A549 (cell line): ENCODE measurements at regions not wholly inside any gene's neighbourhood (a gene's known extent, or its start where the extent isn't known, plus 50 kb on each side); places are given as distances from the start of the nearest gene placed in this dataset.

Experiments used
- ATAC-seq, 2 experiments: fragments of 200-7000 bp in 1 of 2; fragments of >200 bp in 1 of 2; cut with Nextera tagmentation in 1 of 2; cut with Tn5 transposase in 1 of 2; 3 replicates each; pipeline versions ENCODE4 v1.8.0 to v1.9.1; 2018 to 2020; ENCODE audit warnings: mild to moderate bottlenecking in 1 of 2, moderate library complexity in 1 of 2
- CTCF ChIA-PET: fragments of 300-600 bp; sonication (Branson Sonifier 250); formaldehyde crosslinking; extraction: SDS; loops from one replicate; lab custom pipeline; 2021; ENCODE audit warnings: antibody characterized with exemption, inconsistent platforms; lab: Yijun Ruan, JAX
- POLR2A ChIA-PET: fragments of 350-600 bp; formaldehyde crosslinking; extraction: SDS; loops from one replicate; lab custom pipeline; 2021; ENCODE audit warnings: antibody characterized with exemption, inconsistent platforms; lab: Yijun Ruan, JAX
- DNase-seq, 2 experiments: peaks; one replicate each; pipeline versions ENCODE4 v3.0.0 to v3.0.0-alpha.2; 2011 to 2016; ENCODE audit warnings: low read depth in 1 of 2, low spot score in 1 of 2
- FAIRE-seq: peaks from 2 replicates; lab custom pipeline; 2011; peaks lifted over from hg19 to GRCh38; lab: Jason Lieb, UNC
- H3K27ac ChIP-seq, 2 experiments: fragments of >200 bp; sonication (Bioruptor Twin); formaldehyde crosslinking; 3 replicates each; pipeline ENCODE4 v1.5.1; 2016 to 2017
- H3K4me1 ChIP-seq: fragments of >200 bp; sonication (Bioruptor Twin); formaldehyde crosslinking; 3 replicates; pipeline ENCODE4 v1.6.1; 2016
- H3K4me2 ChIP-seq: fragments of >200 bp; sonication (Bioruptor Twin); formaldehyde crosslinking; 3 replicates; pipeline ENCODE4 v1.6.1; 2016
- H3K4me3 ChIP-seq: fragments of >200 bp; sonication (Bioruptor Twin); formaldehyde crosslinking; 3 replicates; pipeline ENCODE4 v1.5.1; 2016
- H3K9me3 ChIP-seq: fragments of >200 bp; sonication (Bioruptor Twin); formaldehyde crosslinking; 3 replicates; pipeline ENCODE4 v1.6.1; 2016
- CBX2 ChIP-seq: fragments of 200-600 bp; sonication (generic); IDR thresholded peaks from 2 replicates; pipeline ENCODE4 v1.6.1; 2016; ENCODE audit warnings: low read depth, mild to moderate bottlenecking, borderline replicate concordance
- CEBPB ChIP-seq, 2 experiments: fragments of >200 bp in 1 of 2; sonication (Bioruptor Twin) in 1 of 2; formaldehyde crosslinking in 1 of 2; IDR thresholded peaks; 2 replicates each; pipeline ENCODE4 v1.6.1; 2012 to 2016
- CHD2 ChIP-seq: fragments of 150-350 bp; IDR thresholded peaks from 2 replicates; pipeline ENCODE4 v1.6.1; 2014; ENCODE audit warnings: low read length; ENCODE audit not compliant: partially characterized antibody
- EHF ChIP-seq: fragments of 250-450 bp; sonication (Bioruptor Pico); IDR thresholded peaks from 2 replicates; pipeline ENCODE4 v1.5.0; 2020; ENCODE audit warnings: mild to moderate bottlenecking
- FOSB ChIP-seq: fragments of 250-450 bp; sonication (Bioruptor Pico); IDR thresholded peaks from 2 replicates; pipeline ENCODE4 v1.5.0; 2020; ENCODE audit warnings: mild to moderate bottlenecking, moderate library complexity
- FOSL2 ChIP-seq, 2 experiments: fragments of 450-650 bp in 1 of 2; fragments of >200 bp in 1 of 2; sonication (Bioruptor Twin) in 1 of 2; formaldehyde crosslinking; IDR thresholded peaks; 2 replicates each; pipeline versions ENCODE4 v1.5.0 to v1.6.1; 2016 to 2020; ENCODE audit warnings: mild to moderate bottlenecking in 1 of 2, moderate library complexity in 1 of 2
- FOXS1 ChIP-seq: fragments of 250-450 bp; sonication (Bioruptor Pico); IDR thresholded peaks from 2 replicates; pipeline ENCODE4 v1.5.0; 2020; ENCODE audit warnings: mild to moderate bottlenecking, moderate library complexity
- GATA3 ChIP-seq: IDR thresholded peaks from 2 replicates; pipeline ENCODE4 v1.6.1; 2012; ENCODE audit warnings: borderline replicate concordance
- HDAC2 ChIP-seq: fragments of 200-600 bp; sonication (generic); IDR thresholded peaks from 2 replicates; pipeline ENCODE4 v1.6.1; 2016
- HEYL ChIP-seq: fragments of 250-450 bp; sonication (Bioruptor Pico); IDR thresholded peaks from 2 replicates; pipeline ENCODE4 v1.8.0; 2021; ENCODE audit warnings: mild to moderate bottlenecking, moderate library complexity
- JUN ChIP-seq, 2 experiments: fragments of >200 bp; sonication (Bioruptor Twin); formaldehyde crosslinking; IDR thresholded peaks; 2 replicates in 1 of 2; 3 replicates in 1 of 2; pipeline ENCODE4 v1.6.1; 2016 to 2017
- JUNB ChIP-seq: fragments of >200 bp; sonication (Bioruptor Twin); formaldehyde crosslinking; IDR thresholded peaks from 2 replicates; pipeline ENCODE4 v1.6.1; 2016
- MYC ChIP-seq: IDR thresholded peaks from 2 replicates; pipeline ENCODE4 v1.6.1; 2012; ENCODE audit warnings: mild to moderate bottlenecking, inconsistent platforms, low read length, improper control_type of control experiment, borderline replicate concordance
- NPAS2 ChIP-seq: fragments of 250-450 bp; sonication (Bioruptor Pico); IDR thresholded peaks from 2 replicates; pipeline ENCODE4 v1.8.0; 2022; ENCODE audit warnings: mild to moderate bottlenecking, moderate library complexity, borderline replicate concordance
- RARB ChIP-seq: fragments of 250-450 bp; sonication (Bioruptor Pico); IDR thresholded peaks from 2 replicates; pipeline ENCODE4 v1.8.0; 2021; ENCODE audit warnings: mild to moderate bottlenecking, moderate library complexity
- RCOR1 ChIP-seq: fragments of 150-350 bp; IDR thresholded peaks from 2 replicates; pipeline ENCODE4 v1.6.1; 2014; ENCODE audit warnings: antibody characterized with exemption, low read length, low read depth
- TFCP2L1 ChIP-seq: fragments of 250-450 bp; sonication (Bioruptor Pico); IDR thresholded peaks from 2 replicates; pipeline ENCODE4 v1.5.0; 2021; ENCODE audit warnings: mild to moderate bottlenecking
- ZC3H11A ChIP-seq: fragments of 450-650 bp; IDR thresholded peaks from 2 replicates; pipeline ENCODE4 v1.6.1; 2014; ENCODE audit warnings: antibody characterized with exemption, mild to moderate bottlenecking
- ZFP36 ChIP-seq: fragments of 450-650 bp; IDR thresholded peaks from 2 replicates; pipeline ENCODE4 v1.6.1; 2014; ENCODE audit warnings: borderline replicate concordance; ENCODE audit not compliant: partially characterized antibody
- WGBS: methylation state at CpG from one replicate; pipeline ENCODE4 v1.1.6; 2017; ENCODE audit errors: missing lambda C conversion rate; 5-methylcytosine and 5-hydroxymethylcytosine counted together
- TF ChIP-seq, protein P1 (sequence below): fragments of >200 bp; sonication (Bioruptor Twin); formaldehyde crosslinking; IDR thresholded peaks from 2 replicates; pipeline ENCODE4 v1.6.1; 2016
- TF ChIP-seq, protein P2 (sequence below): IDR thresholded peaks from 2 replicates; pipeline ENCODE4 v1.6.1; 2012
- TF ChIP-seq, protein P3 (sequence below): fragments of >200 bp; sonication (Bioruptor Twin); formaldehyde crosslinking; IDR thresholded peaks from 3 replicates; pipeline ENCODE4 v1.5.1; 2016
- TF ChIP-seq, protein P4 (sequence below): fragments of 250-450 bp; sonication (Bioruptor Pico); IDR thresholded peaks from 2 replicates; pipeline ENCODE4 v1.5.0; 2020; ENCODE audit warnings: low read depth, mild to moderate bottlenecking, moderate library complexity
- TF ChIP-seq, protein P5 (sequence below): fragments of >200 bp; sonication (Bioruptor Twin); formaldehyde crosslinking; IDR thresholded peaks from 3 replicates; pipeline ENCODE4 v1.6.1; 2016
- TF ChIP-seq, protein P6 (sequence below): fragments of 200-600 bp; sonication (generic); IDR thresholded peaks from 2 replicates; pipeline ENCODE4 v1.6.1; 2016; ENCODE audit warnings: antibody characterized with exemption, mild to moderate bottlenecking, moderate library complexity
- TF ChIP-seq, protein P7 (sequence below): IDR thresholded peaks from 2 replicates; pipeline ENCODE4 v1.6.1; 2012

DNA sequence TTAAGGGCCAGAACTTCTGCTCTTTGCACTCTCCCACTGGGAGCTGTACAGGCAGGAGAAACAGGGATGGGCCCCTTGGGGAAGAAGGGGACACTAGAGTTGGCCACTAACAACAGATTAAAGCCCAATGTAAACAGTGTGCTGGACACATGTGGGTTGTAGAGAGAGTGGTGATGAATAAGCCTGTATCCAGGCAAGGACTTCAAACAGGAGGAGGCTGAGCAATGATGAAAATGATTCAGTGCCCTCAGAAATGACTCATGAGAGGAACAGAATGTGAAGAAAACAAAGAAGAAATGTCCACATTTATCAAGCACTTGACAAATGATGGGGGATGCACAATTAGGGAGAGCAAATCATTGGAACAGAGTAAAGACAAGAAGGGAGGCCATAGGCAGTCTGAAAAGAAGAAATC is 242.3 kb downstream of the TBX18 start:
- FAIRE-seq (no peak), ATAC-seq (peak; percentile 97 to 98), DNase-seq (peak; percentile 10 to 69)
- TF ChIP-seq MYC (no peak), ZFP36 (no peak), CEBPB (IDR thresholded peaks at IDR 0.05) (0 out of 4 replicates have a peak, but pooled peaks of 1 of the 2 experiments have one; percentile 19), FOSL2 (IDR thresholded peaks at IDR 0.05) (peak; percentile 88), FOSL2 (CRISPR knock-in tag; IDR thresholded peaks at IDR 0.05) (peak; percentile 75), HDAC2 (no peak), RARB (no peak), GATA3 (peak; percentile 66; the same call in 1 of the 2 replicates), JUNB (peak; percentile 90), JUN (IDR thresholded peaks at IDR 0.05) (0 out of 5 replicates have a peak, but pooled peaks of 1 of the 2 experiments have one; percentile 34), EHF (CRISPR knock-in tag) (no peak), CHD2 (no peak), HEYL (CRISPR knock-in tag) (no peak)
- TF ChIP-seq, protein P1, sequence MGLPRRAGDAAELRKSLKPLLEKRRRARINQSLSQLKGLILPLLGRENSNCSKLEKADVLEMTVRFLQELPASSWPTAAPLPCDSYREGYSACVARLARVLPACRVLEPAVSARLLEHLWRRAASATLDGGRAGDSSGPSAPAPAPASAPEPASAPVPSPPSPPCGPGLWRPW: no peak
- TF ChIP-seq, protein P2, sequence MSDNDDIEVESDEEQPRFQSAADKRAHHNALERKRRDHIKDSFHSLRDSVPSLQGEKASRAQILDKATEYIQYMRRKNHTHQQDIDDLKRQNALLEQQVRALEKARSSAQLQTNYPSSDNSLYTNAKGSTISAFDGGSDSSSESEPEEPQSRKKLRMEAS: 0 out of 2 replicates have a peak, but pooled peaks have one; percentile 56
- TF ChIP-seq, protein P3, sequence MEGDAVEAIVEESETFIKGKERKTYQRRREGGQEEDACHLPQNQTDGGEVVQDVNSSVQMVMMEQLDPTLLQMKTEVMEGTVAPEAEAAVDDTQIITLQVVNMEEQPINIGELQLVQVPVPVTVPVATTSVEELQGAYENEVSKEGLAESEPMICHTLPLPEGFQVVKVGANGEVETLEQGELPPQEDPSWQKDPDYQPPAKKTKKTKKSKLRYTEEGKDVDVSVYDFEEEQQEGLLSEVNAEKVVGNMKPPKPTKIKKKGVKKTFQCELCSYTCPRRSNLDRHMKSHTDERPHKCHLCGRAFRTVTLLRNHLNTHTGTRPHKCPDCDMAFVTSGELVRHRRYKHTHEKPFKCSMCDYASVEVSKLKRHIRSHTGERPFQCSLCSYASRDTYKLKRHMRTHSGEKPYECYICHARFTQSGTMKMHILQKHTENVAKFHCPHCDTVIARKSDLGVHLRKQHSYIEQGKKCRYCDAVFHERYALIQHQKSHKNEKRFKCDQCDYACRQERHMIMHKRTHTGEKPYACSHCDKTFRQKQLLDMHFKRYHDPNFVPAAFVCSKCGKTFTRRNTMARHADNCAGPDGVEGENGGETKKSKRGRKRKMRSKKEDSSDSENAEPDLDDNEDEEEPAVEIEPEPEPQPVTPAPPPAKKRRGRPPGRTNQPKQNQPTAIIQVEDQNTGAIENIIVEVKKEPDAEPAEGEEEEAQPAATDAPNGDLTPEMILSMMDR: no peak
- TF ChIP-seq, protein P4, sequence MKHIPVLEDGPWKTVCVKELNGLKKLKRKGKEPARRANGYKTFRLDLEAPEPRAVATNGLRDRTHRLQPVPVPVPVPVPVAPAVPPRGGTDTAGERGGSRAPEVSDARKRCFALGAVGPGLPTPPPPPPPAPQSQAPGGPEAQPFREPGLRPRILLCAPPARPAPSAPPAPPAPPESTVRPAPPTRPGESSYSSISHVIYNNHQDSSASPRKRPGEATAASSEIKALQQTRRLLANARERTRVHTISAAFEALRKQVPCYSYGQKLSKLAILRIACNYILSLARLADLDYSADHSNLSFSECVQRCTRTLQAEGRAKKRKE (CRISPR knock-in tag): no peak
- TF ChIP-seq, protein P5, sequence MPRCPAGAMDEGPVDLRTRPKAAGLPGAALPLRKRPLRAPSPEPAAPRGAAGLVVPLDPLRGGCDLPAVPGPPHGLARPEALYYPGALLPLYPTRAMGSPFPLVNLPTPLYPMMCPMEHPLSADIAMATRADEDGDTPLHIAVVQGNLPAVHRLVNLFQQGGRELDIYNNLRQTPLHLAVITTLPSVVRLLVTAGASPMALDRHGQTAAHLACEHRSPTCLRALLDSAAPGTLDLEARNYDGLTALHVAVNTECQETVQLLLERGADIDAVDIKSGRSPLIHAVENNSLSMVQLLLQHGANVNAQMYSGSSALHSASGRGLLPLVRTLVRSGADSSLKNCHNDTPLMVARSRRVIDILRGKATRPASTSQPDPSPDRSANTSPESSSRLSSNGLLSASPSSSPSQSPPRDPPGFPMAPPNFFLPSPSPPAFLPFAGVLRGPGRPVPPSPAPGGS: no peak
- no peak overlapping the region for H3K4me3 ChIP-seq
- POLR2A ChIA-PET: no interaction called here
- CTCF ChIA-PET: no interaction called here
- peaks cover 33% of the 10 kb centered on the region for H3K4me1 ChIP-seq
- H3K4me2 ChIP-seq: peak overlapping the region; percentile 70
- H3K27ac ChIP-seq: peak overlapping the region; percentile 49 to 68; a peak in 4 of 6 replicates
- no peaks in the 10 kb centered on the region for H3K9me3 ChIP-seq

DNA sequence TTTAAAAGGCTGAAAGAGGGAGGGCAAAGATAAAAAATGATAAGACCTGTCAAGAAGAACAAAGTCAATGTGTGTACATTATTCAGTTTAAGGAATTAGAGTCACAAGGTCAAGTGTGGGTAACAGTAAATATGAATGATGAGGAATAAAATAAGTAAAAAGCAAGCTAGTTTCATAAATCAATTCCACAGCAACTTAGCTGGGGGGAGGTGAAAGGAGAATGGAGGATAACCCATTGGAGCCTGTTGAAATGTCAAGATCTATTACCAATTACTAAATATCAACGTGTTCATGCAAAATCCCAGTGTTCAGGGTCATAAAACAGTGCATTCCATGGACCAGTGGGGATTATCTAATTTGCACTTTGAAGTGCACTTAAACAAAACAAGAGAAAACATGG is 242.9 kb downstream of the TBX18 start:
- peak overlapping the region; percentile 49 to 65; a peak in 3 of 6 replicates for H3K27ac ChIP-seq
- CTCF ChIA-PET: no interaction called here
- H3K4me2 ChIP-seq: peak overlapping the region; percentile 70
- DNase-seq (no peak), ATAC-seq (no peak), FAIRE-seq (no peak)
- POLR2A ChIA-PET: no interaction called here
- TF ChIP-seq NPAS2: no peak
- no peak for TF ChIP-seq TFCP2L1
- TF ChIP-seq EHF (CRISPR knock-in tag): no peak
- no peak for TF ChIP-seq CBX2
- no peak for TF ChIP-seq RCOR1
- TF ChIP-seq FOXS1 (CRISPR knock-in tag): no peak
- TF ChIP-seq FOSB: no peak
- no peak for TF ChIP-seq ZC3H11A
- TF ChIP-seq, protein P6, sequence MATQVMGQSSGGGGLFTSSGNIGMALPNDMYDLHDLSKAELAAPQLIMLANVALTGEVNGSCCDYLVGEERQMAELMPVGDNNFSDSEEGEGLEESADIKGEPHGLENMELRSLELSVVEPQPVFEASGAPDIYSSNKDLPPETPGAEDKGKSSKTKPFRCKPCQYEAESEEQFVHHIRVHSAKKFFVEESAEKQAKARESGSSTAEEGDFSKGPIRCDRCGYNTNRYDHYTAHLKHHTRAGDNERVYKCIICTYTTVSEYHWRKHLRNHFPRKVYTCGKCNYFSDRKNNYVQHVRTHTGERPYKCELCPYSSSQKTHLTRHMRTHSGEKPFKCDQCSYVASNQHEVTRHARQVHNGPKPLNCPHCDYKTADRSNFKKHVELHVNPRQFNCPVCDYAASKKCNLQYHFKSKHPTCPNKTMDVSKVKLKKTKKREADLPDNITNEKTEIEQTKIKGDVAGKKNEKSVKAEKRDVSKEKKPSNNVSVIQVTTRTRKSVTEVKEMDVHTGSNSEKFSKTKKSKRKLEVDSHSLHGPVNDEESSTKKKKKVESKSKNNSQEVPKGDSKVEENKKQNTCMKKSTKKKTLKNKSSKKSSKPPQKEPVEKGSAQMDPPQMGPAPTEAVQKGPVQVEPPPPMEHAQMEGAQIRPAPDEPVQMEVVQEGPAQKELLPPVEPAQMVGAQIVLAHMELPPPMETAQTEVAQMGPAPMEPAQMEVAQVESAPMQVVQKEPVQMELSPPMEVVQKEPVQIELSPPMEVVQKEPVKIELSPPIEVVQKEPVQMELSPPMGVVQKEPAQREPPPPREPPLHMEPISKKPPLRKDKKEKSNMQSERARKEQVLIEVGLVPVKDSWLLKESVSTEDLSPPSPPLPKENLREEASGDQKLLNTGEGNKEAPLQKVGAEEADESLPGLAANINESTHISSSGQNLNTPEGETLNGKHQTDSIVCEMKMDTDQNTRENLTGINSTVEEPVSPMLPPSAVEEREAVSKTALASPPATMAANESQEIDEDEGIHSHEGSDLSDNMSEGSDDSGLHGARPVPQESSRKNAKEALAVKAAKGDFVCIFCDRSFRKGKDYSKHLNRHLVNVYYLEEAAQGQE: no peak
- TF ChIP-seq, protein P7, sequence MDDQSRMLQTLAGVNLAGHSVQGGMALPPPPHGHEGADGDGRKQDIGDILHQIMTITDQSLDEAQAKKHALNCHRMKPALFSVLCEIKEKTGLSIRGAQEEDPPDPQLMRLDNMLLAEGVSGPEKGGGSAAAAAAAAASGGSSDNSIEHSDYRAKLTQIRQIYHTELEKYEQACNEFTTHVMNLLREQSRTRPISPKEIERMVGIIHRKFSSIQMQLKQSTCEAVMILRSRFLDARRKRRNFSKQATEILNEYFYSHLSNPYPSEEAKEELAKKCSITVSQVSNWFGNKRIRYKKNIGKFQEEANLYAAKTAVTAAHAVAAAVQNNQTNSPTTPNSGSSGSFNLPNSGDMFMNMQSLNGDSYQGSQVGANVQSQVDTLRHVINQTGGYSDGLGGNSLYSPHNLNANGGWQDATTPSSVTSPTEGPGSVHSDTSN: no peak
- no peak overlapping the region; the same call in 2 of the 3 replicates for H3K4me3 ChIP-seq
- peaks cover 36% of the 10 kb centered on the region for H3K4me1 ChIP-seq
- 0% methylated on average over 1 of the region's 1 CpG for WGBS
- H3K9me3 ChIP-seq: no peaks in the 10 kb centered on the region
